DND-41 (cell line): ENCODE measurements at regions not wholly inside any gene's neighbourhood (a gene's known extent, or its start where the extent isn't known, plus 50 kb on each side); places are given as distances from the start of the nearest gene placed in this dataset.
"Not testable (repeated sequence)": the region's sequence is repeated elsewhere in the genome, so short reads cannot be mapped to it uniquely, and the experiment has no call there.

ENCODE experiments used
- EZH2 ChIP-seq: IDR thresholded peaks from 3 replicates; pipeline ENCODE4 v1.6.1; 2012; ENCODE audit warnings: borderline replicate concordance, low read depth, mild to moderate bottlenecking, moderate library complexity, low read length, inconsistent platforms; ENCODE audit not compliant: severe bottlenecking
- TF ChIP-seq, protein P1 (sequence below): IDR thresholded peaks from 2 replicates; pipeline ENCODE4 v1.5.1; 2012; ENCODE audit warnings: borderline replicate concordance, low read length, moderate library complexity, mild to moderate bottlenecking; ENCODE audit not compliant: poor library complexity, severe bottlenecking; ENCODE audit errors: extremely low read depth

DNA sequence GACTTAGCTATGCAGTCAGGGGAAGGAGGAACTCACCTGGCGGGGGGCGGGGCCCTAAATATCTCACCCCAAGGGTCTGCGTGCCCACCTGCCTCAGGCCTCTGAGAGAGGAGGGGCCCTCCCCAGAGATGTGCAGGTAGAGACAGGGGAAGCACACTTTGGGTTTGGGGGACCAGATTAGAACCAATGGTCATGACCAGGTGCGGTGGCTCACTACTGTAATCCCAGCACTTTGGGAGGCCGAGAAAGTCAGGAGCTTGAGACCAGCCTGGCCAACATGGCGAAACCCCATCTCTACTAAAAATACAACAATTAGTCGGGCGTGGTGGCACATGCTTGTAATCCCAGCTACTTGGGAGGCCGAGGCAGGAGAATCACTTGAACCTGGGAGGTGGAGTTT lies 246.4 kb upstream of the TCERG1L start:
- TF ChIP-seq, protein P1, sequence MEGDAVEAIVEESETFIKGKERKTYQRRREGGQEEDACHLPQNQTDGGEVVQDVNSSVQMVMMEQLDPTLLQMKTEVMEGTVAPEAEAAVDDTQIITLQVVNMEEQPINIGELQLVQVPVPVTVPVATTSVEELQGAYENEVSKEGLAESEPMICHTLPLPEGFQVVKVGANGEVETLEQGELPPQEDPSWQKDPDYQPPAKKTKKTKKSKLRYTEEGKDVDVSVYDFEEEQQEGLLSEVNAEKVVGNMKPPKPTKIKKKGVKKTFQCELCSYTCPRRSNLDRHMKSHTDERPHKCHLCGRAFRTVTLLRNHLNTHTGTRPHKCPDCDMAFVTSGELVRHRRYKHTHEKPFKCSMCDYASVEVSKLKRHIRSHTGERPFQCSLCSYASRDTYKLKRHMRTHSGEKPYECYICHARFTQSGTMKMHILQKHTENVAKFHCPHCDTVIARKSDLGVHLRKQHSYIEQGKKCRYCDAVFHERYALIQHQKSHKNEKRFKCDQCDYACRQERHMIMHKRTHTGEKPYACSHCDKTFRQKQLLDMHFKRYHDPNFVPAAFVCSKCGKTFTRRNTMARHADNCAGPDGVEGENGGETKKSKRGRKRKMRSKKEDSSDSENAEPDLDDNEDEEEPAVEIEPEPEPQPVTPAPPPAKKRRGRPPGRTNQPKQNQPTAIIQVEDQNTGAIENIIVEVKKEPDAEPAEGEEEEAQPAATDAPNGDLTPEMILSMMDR = not testable (repeated sequence)
- not testable (repeated sequence) for TF ChIP-seq EZH2
